RPMI8226 (cell line): ENCODE measurements at regions not wholly inside any gene's neighbourhood (a gene's known extent, or its start where the extent isn't known, plus 50 kb on each side); places are given as distances from the start of the nearest gene placed in this dataset.
"Not testable (repeated sequence)": the region's sequence is repeated elsewhere in the genome, so short reads cannot be mapped to it uniquely, and the experiment has no call there.

Experiments
- DNase-seq: peaks from one replicate; pipeline ENCODE4 v3.0.0-alpha.2; 2015

- DNase-seq: no peak
Measured at GRCh38 chr11:121936781-121937447, 179.1 kb downstream of the BLID start.

- no peak for DNase-seq
Measured at GRCh38 chr11:121936370-121936769, 179.6 kb downstream of the BLID start.

GRCh38 chr11:121933694-121934093 lies 182.3 kb downstream of the BLID start:
- DNase-seq: no peak

- DNase-seq: no peak
Measured at GRCh38 chr11:121933294-121933693, 182.7 kb downstream of the BLID start.

GRCh38 chr11:121932646-121933185 lies 183.3 kb downstream of the BLID start:
- DNase-seq: no peak

GRCh38 chr11:121931748-121932352 lies 184.2 kb downstream of the BLID start:
- no peak for DNase-seq

GRCh38 chr11:121931121-121931520 lies 184.9 kb downstream of the BLID start:
- no peak for DNase-seq

- no peak for DNase-seq
Measured at GRCh38 chr11:121930004-121930965, 185.7 kb downstream of the BLID start.

GRCh38 chr11:121929581-121929980 lies 186.4 kb downstream of the BLID start:
- no peak for DNase-seq

GRCh38 chr11:121928597-121929580 lies 187.1 kb downstream of the BLID start:
- DNase-seq: no peak

GRCh38 chr11:121927789-121928188 lies 188.2 kb downstream of the BLID start:
- no peak for DNase-seq

- DNase-seq: no peak
Measured at GRCh38 chr11:121927097-121927785, 188.8 kb downstream of the BLID start.

GRCh38 chr11:121924191-121924590 lies 191.8 kb downstream of the BLID start:
- DNase-seq: no peak

GRCh38 chr11:121917482-121917881 lies 198.5 kb downstream of the BLID start:
- no peak for DNase-seq

- no peak for DNase-seq
Measured at GRCh38 chr11:121914508-121915059, 201.4 kb downstream of the BLID start.

GRCh38 chr11:121909596-121909995 lies 206.4 kb downstream of the BLID start:
- no peak for DNase-seq

- no peak for DNase-seq
Measured at GRCh38 chr11:121907379-121907778, 208.6 kb downstream of the BLID start.

- DNase-seq: no peak
Measured at GRCh38 chr11:121904148-121904547, 211.9 kb downstream of the BLID start.

GRCh38 chr11:121901886-121902285 lies 214.1 kb downstream of the BLID start:
- DNase-seq: no peak

- not testable (repeated sequence) for DNase-seq
Measured at GRCh38 chr11:121901417-121901816, 214.6 kb downstream of the BLID start.

- no peak for DNase-seq
Measured at GRCh38 chr11:121899520-121899919, 216.5 kb downstream of the BLID start.
